Lung (tissue), 11 donors: ENCODE measurements at regions not wholly inside any gene's neighbourhood (a gene's known extent, or its start where the extent isn't known, plus 50 kb on each side); places are given as distances from the start of the nearest gene placed in this dataset.

Experiments used
- ATAC-seq: fragments of 200-7000 bp; cut with Tn5 transposase; one replicate; pipeline ENCODE4 v1.9.1; 2020; ENCODE audit warnings: moderate number of reproducible peaks; ENCODE audit not compliant: insufficient read depth, low FRiP score
- DNase-seq, 3 donors: peaks; one replicate each; pipeline ENCODE4 v3.0.0-alpha.2; 2013 to 2017
- H3K27ac ChIP-seq, 2 donors: one replicate each; pipeline ENCODE4 v1.5.1; 2013; ENCODE audit warnings: mild to moderate bottlenecking in 2 of 2, moderate library complexity in 2 of 2, control low read depth in 1 of 2, inconsistent platforms in 1 of 2, low read depth in 1 of 2, low read length in 1 of 2
- H3K27me3 ChIP-seq, 3 donors: one replicate each; pipeline ENCODE4 v1.5.1; 2013; ENCODE audit warnings: low read length in 2 of 3; ENCODE audit not compliant: control insufficient read depth in 3 of 3, insufficient read depth in 3 of 3
- H3K36me3 ChIP-seq, 4 donors: one replicate each; pipeline ENCODE4 v1.5.1; 2013; ENCODE audit warnings: low read length in 4 of 4, mild to moderate bottlenecking in 1 of 4, moderate library complexity in 1 of 4; ENCODE audit not compliant: control insufficient read depth in 4 of 4, insufficient read depth in 4 of 4
- H3K4me1 ChIP-seq, 5 donors: one replicate each; pipeline ENCODE4 v1.5.1; 2013; ENCODE audit warnings: low read length in 5 of 5, mild to moderate bottlenecking in 2 of 5, moderate library complexity in 1 of 5; ENCODE audit not compliant: control insufficient read depth in 5 of 5, insufficient read depth in 5 of 5
- H3K4me3 ChIP-seq: one replicate; pipeline ENCODE4 v1.5.1; 2013; ENCODE audit warnings: mild to moderate bottlenecking, control low read depth, moderate library complexity
- H3K9ac ChIP-seq, 2 donors: one replicate each; pipeline ENCODE4 v1.5.1; 2013; ENCODE audit warnings: low read length in 2 of 2, control low read depth in 1 of 2; ENCODE audit not compliant: insufficient read depth in 1 of 2
- H3K9me3 ChIP-seq, 4 donors: one replicate each; pipeline ENCODE4 v1.5.1; 2013; ENCODE audit warnings: low read length in 3 of 4, mild to moderate bottlenecking in 1 of 4, moderate library complexity in 1 of 4; ENCODE audit not compliant: control insufficient read depth in 4 of 4, insufficient read depth in 3 of 4
- CTCF ChIP-seq: IDR thresholded peaks from 2 replicates; pipeline ENCODE4 v1.5.1; 2012; ENCODE audit warnings: mild to moderate bottlenecking; ENCODE audit errors: control extremely low read depth, extremely low read depth
- WGBS, 2 donors: extraction: QIAGEN DNeasy Blood & Tissue Kit; methylation state at CpG; one replicate each; pipeline ENCODE4 v1.1.7; 2013; 5-methylcytosine and 5-hydroxymethylcytosine counted together
- donor health status: control.
- donor health status: control.
- donor health status: Bipolar disorder and iron deficiency.
- donor health status: healthy.
- donor health status: DM: yes; HTN: yes; CAD: no.

DNA sequence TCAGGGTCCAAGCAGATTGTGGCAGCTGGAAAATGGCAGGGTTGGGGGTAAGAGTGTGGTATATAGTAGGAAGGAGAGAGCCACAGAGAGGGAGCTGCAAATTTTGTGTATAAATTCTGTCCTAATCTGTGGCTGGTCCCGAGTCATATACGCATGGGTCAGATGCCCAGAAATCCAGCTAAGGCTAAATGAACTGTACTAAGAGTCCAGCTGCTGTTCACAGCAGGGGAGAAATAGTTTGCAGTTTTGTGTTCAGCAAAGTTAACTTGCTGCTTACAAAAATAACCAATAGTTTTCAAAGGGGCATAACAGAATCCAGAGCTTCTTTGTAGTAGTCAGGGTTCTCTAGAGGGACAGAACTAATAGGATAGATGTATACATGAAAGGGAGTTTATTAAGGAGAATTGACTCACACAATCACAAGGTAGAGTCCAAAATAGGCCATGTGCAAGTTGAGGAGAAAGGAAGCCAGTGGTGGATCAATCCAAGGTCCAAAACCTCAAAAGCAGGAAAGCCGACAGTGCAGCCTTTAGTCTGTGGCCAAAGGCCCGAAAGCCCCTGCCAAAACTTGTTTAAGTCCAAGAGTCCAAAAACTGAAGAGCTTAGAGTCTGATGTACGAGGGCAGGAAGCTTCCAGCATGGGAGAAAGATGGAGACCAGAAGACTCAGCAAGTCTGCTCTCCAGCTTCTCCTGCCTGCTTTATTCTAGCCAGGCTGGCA is 146.1 kb upstream of the KBTBD8 start:
- Histone ChIP-seq H3K4me1 (peaks cover 0 to 20% (median 0%) of the 10 kb centered on the region in 5 donors), H3K9ac (no peak overlapping the region), H3K9me3 (no peaks in the 10 kb centered on the region), H3K4me3 (no peak overlapping the region), H3K36me3 (no peaks in the 10 kb centered on the region), H3K27me3 (no peaks in the 10 kb centered on the region), H3K27ac (no peak overlapping the region)
- TF ChIP-seq CTCF = no peak
- peak in 2 of 3 donors; percentile 15 to 42 for DNase-seq
- no peak for ATAC-seq
- 81 to 83% methylated on average over 5 of the region's 5 CpGs for WGBS, 2 donors

DNA sequence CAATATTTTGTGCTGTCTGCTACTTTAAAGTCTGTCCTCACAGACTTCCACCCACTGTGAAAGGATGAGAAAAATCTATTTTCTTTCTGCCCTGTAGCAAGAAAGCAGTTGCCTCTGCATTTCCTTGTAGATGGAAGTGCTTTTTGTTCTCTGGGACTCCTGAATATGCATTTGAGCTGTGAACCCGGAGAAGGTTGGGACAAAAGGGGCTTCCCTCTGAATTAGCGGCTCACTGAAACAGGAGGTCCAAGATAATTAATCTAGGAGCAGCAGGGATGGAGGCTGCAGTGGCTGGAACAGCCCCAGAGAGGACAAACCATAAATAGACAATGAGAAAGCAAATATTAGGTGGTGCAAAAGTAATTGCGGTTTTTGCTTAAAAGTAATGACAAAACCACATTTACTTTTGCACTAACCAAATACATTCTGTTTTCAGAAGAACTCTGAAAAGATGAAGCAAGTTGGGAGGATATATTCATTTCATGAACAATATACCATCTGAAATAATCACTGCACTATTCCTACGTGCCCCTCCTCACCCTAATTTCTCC is 143.4 kb upstream of the KBTBD8 start:
- Histone ChIP-seq H3K27me3 (no peaks in the 10 kb centered on the region), H3K27ac (no peak overlapping the region), H3K9ac (no peak overlapping the region), H3K4me3 (no peak overlapping the region), H3K9me3 (no peaks in the 10 kb centered on the region), H3K4me1 (peaks cover 0 to 12% (median 0%) of the 10 kb centered on the region in 5 donors), H3K36me3 (no peaks in the 10 kb centered on the region)
- WGBS, 2 donors = 55 to 64% methylated on average over 4 of the region's 4 CpGs
- TF ChIP-seq CTCF = no peak
- ATAC-seq (no peak), DNase-seq (no peak)

GRCh38 chr3:66856533-66856932 is 141.6 kb upstream of the KBTBD8 start:
- no peak for ATAC-seq
- no peak for DNase-seq
- no peaks in the 10 kb centered on the region for H3K36me3 ChIP-seq
- no peak overlapping the region for H3K9ac ChIP-seq
- WGBS, 2 donors = 64 to 74% methylated on average over 8 of the region's 8 CpGs
- H3K27me3 ChIP-seq = no peaks in the 10 kb centered on the region
- H3K4me3 ChIP-seq = no peak overlapping the region
- no peak for TF ChIP-seq CTCF
- H3K4me1 ChIP-seq = peaks cover 0 to 8% (median 0%) of the 10 kb centered on the region in 5 donors
- H3K27ac ChIP-seq = no peak overlapping the region
- H3K9me3 ChIP-seq = no peaks in the 10 kb centered on the region
